Uterus (tissue), 3 donors: ENCODE measurements at regions not wholly inside any gene's neighbourhood (a gene's known extent, or its start where the extent isn't known, plus 50 kb on each side); places are given as distances from the start of the nearest gene placed in this dataset.

ENCODE experiments used
- DNase-seq, 2 donors: peaks; one replicate each; pipeline ENCODE4 v3.0.0-alpha.2; 2019 to 2020
- H3K27ac ChIP-seq, 2 donors: fragments of 200-600 bp; sonication (generic); 1 replicate in 1 of 2; 2 replicates in 1 of 2; pipeline ENCODE4 v1.5.1; 2016 to 2018
- H3K27me3 ChIP-seq, 2 donors: fragments of 200-600 bp; sonication (generic); one replicate each; pipeline ENCODE4 v1.5.1; 2018 to 2019; ENCODE audit warnings: control low read depth in 1 of 2
- H3K36me3 ChIP-seq, 2 donors: fragments of 200-600 bp; sonication (generic); one replicate each; pipeline ENCODE4 v1.5.1; 2019; ENCODE audit warnings: control low read depth in 1 of 2
- H3K4me1 ChIP-seq, 2 donors: fragments of 200-600 bp; sonication (generic); one replicate each; pipeline ENCODE4 v1.5.1; 2018 to 2019; ENCODE audit warnings: control low read depth in 1 of 2
- H3K4me3 ChIP-seq, 2 donors: fragments of 200-600 bp; sonication (generic); 1 replicate in 1 of 2; 2 replicates in 1 of 2; pipeline ENCODE4 v1.5.1; 2018 to 2019; ENCODE audit warnings: mild to moderate bottlenecking in 1 of 2
- H3K9me3 ChIP-seq, 2 donors: fragments of 200-600 bp; sonication (generic); one replicate each; pipeline ENCODE4 v1.5.1; 2019; ENCODE audit warnings: control low read depth in 1 of 2
- POLR2A ChIP-seq, 2 donors: fragments of 450-650 bp; IDR thresholded peaks; one replicate each; pipeline ENCODE4 v1.6.1; 2016; ENCODE audit warnings: antibody characterized with exemption in 2 of 2, mild to moderate bottlenecking in 1 of 2, moderate library complexity in 1 of 2
- intact Hi-C: fragments of 100-400 bp; cut with DNase I; formaldehyde crosslinking; loops from one replicate; pipeline ENCODE4 v1.15.1; 2023; ENCODE audit warnings: low total_unique reads
- TF ChIP-seq, protein P1 (sequence below), 4 experiments: fragments of 200-600 bp in 2 of 4; fragments of 450-650 bp in 2 of 4; sonication (generic) in 2 of 4; IDR thresholded peaks; one replicate each; pipeline ENCODE4 v1.5.1; 2016 to 2019; ENCODE audit warnings: antibody characterized with exemption in 4 of 4, mild to moderate bottlenecking in 2 of 4, moderate library complexity in 1 of 4
- donor health status: DM: yes; HTN: yes; CAD: no.

DNA sequence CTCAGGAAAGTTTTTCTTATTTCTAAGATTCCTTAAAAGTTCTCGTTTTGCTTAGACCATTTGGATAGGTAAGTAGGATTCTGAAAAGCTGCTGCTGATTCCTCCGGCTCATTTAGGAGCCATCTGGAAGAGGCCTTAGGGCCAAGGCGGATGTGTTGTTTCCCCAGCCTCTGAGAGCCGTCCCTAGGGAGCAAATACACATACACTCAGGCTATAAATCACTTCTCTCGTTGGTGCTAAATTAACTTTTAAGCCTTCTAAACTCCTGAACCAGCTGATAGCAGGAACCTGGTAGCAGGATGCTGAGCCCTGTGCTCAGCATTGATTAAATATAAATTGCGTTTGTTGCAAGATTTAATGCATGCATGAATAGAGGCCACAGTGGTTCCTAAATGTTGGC is 109.8 kb downstream of the ADCYAP1 start:
- intact Hi-C loops = no loop called here
- no peak for TF ChIP-seq POLR2A (IDR thresholded peaks at IDR 0.05)
- TF ChIP-seq, protein P1, sequence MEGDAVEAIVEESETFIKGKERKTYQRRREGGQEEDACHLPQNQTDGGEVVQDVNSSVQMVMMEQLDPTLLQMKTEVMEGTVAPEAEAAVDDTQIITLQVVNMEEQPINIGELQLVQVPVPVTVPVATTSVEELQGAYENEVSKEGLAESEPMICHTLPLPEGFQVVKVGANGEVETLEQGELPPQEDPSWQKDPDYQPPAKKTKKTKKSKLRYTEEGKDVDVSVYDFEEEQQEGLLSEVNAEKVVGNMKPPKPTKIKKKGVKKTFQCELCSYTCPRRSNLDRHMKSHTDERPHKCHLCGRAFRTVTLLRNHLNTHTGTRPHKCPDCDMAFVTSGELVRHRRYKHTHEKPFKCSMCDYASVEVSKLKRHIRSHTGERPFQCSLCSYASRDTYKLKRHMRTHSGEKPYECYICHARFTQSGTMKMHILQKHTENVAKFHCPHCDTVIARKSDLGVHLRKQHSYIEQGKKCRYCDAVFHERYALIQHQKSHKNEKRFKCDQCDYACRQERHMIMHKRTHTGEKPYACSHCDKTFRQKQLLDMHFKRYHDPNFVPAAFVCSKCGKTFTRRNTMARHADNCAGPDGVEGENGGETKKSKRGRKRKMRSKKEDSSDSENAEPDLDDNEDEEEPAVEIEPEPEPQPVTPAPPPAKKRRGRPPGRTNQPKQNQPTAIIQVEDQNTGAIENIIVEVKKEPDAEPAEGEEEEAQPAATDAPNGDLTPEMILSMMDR (IDR thresholded peaks at IDR 0.05) = no peak
- H3K4me1 ChIP-seq = peaks cover 0 to 6% of the 10 kb centered on the region in 2 donors
- H3K27ac ChIP-seq = no peak overlapping the region
- no peak overlapping the region for H3K4me3 ChIP-seq
- H3K27me3 ChIP-seq = no peaks in the 10 kb centered on the region
- H3K36me3 ChIP-seq = no peaks in the 10 kb centered on the region
- H3K9me3 ChIP-seq = no peaks in the 10 kb centered on the region
- DNase-seq = no peak

DNA sequence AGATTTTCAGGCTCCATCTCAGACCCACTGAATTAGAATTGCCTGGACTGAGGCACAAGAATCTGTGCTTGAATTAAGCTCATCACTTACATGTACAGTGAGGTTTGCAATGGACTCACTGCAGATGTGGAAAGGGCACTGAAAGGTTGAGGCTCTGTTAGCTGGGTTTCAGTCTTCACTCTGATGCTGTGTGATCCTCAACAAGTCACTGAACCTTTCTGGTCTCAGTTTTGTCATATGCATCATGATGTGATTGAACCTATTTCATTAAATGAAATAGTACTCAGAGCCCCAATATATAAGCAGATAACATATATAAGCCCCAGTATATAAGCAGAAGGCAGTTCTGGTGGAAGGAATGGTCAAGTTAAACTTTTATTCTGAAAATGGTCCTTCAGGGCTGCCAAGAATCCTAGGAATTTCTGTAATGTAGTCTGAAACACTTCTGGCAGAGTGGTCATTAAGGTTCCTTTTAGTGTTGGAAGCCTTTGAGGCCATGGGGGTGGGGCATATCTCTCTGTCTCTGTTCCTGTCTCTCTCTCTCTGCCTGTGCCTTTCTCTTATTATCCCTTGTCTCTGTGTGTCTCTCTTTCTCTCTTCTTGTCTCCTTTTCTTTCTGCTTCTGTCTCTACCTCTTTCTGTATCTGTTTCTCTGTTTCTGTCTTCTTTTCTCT is 110.4 kb downstream of the ADCYAP1 start:
- H3K4me1 ChIP-seq = peaks cover 0 to 6% of the 10 kb centered on the region in 2 donors
- no peak for DNase-seq
- H3K27ac ChIP-seq = no peak overlapping the region
- intact Hi-C loops = no loop called here
- no peak overlapping the region for H3K4me3 ChIP-seq
- H3K9me3 ChIP-seq = no peaks in the 10 kb centered on the region
- TF ChIP-seq POLR2A (IDR thresholded peaks at IDR 0.05) = no peak
- TF ChIP-seq, protein P1 (IDR thresholded peaks at IDR 0.05) = no peak
- H3K36me3 ChIP-seq = no peaks in the 10 kb centered on the region
- no peaks in the 10 kb centered on the region for H3K27me3 ChIP-seq

DNA sequence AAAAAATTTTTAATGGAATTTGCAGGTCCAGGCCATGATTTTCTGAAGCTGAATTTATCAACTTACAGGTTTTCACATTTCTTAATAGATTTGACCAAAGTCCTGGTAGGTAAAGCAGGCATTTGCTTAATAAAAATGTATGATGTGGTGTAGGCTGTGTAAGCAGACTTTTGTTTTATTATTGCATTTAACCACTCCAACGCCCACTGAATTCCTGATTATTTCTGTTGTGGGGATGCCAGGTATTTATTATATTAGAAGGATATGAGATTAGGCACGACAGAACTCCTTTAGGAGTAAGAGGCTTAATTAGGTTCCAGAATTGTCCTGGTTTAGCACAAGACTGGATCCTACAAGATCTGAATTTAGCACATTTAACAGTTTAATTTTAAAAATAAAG is 111.1 kb downstream of the ADCYAP1 start:
- TF ChIP-seq POLR2A (IDR thresholded peaks at IDR 0.05) = no peak
- TF ChIP-seq, protein P1 (IDR thresholded peaks at IDR 0.05) = no peak
- Histone ChIP-seq H3K27ac (no peak overlapping the region), H3K36me3 (no peaks in the 10 kb centered on the region), H3K27me3 (no peaks in the 10 kb centered on the region), H3K9me3 (no peaks in the 10 kb centered on the region), H3K4me1 (peaks cover 0 to 6% of the 10 kb centered on the region in 2 donors), H3K4me3 (no peak overlapping the region)
- intact Hi-C loops = no loop called here
- no peak for DNase-seq

DNA sequence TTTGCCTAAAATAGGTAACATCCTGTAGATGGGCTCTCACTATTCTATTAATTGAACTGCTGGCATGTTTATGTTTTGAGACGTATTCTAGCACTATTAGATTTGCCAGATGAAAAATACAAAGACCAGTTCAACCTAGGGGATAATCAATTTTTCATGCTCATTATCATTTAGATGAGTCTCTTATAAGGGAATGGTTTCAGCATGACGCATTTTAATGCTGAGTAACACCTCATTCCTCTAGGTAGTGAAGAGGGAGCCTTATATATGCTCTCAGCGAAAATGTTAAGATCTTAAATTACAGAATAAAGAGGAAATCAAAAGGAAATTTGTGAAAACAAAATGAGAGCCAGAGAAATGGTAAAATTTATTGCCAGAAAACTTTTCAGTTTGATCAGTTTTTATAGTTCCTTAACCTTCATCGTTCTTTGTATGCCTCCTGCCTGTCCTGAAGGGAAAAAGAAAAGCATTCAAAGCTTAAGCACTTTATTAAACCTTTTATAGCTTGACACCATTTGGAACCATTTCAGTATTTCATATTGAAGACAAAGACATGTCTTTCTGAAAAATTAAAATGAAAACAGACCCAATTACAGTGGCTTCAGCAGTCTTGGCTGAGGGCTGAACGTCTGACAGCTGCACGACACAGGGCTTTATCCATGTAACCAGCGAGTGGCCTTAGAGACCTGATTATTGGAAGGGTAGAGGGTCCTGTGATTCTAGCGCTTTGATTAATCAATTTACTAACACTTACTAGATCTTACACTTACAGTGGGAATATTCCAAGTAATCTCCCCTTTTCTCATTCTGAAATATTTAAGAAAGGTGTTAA is 112.8 kb downstream of the ADCYAP1 start:
- peaks cover 0 to 6% of the 10 kb centered on the region in 2 donors for H3K4me1 ChIP-seq
- intact Hi-C loops = no loop called here
- H3K36me3 ChIP-seq = no peaks in the 10 kb centered on the region
- no peaks in the 10 kb centered on the region for H3K27me3 ChIP-seq
- H3K9me3 ChIP-seq = no peaks in the 10 kb centered on the region
- no peak for DNase-seq
- no peak overlapping the region for H3K4me3 ChIP-seq
- no peak for TF ChIP-seq POLR2A (IDR thresholded peaks at IDR 0.05)
- TF ChIP-seq, protein P1 (IDR thresholded peaks at IDR 0.05) = no peak
- no peak overlapping the region for H3K27ac ChIP-seq

DNA sequence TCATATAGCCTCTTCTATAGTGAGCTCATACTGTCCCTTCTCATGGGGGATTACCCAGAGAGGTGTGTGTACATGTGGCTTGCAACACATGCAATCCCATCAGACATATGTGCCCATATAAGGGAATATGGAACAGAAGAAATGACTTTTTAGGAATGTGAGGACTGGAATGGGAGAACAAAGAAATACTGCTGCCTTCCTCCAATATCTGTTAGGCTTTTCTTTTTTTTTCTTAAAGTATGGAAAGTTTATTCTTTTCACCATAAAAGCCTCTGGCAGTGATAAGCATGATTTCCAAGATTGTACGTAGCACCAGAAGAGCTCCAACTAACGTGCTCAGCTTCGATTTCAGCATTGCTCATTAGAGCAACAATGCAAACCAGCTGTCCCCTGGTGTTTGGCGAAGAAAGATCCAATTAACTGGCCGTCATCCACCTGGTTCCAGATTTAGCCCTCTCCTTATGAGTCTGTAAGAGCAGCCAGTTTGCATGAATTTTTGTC is 113.6 kb downstream of the ADCYAP1 start:
- no peaks in the 10 kb centered on the region for H3K9me3 ChIP-seq
- no peaks in the 10 kb centered on the region for H3K27me3 ChIP-seq
- intact Hi-C loops = no loop called here
- H3K4me3 ChIP-seq = no peak overlapping the region
- TF ChIP-seq, protein P1 (IDR thresholded peaks at IDR 0.05) = no peak
- TF ChIP-seq POLR2A (IDR thresholded peaks at IDR 0.05) = no peak
- H3K4me1 ChIP-seq = peaks cover 0 to 6% of the 10 kb centered on the region in 2 donors
- no peak for DNase-seq
- H3K36me3 ChIP-seq = no peaks in the 10 kb centered on the region
- H3K27ac ChIP-seq = no peak overlapping the region
